H1 (cell line): ENCODE measurements at regions not wholly inside any gene's neighbourhood (a gene's known extent, or its start where the extent isn't known, plus 50 kb on each side); places are given as distances from the start of the nearest gene placed in this dataset.

Experiments
- CTCF ChIA-PET: fragments of 300-600 bp; sonication (Branson Sonifier 250); formaldehyde crosslinking; loops from one replicate; lab custom pipeline; 2021; ENCODE audit not compliant: partially characterized antibody; lab: Charles Lee
- POLR2A ChIA-PET: fragments of 300-600 bp; sonication (Branson Sonifier 250); formaldehyde crosslinking; loops from one replicate; lab custom pipeline; 2021; ENCODE audit warnings: inconsistent platforms; ENCODE audit not compliant: partially characterized antibody; lab: Charles Lee
- DNase-seq, 2 experiments: peaks; one replicate each; pipeline versions ENCODE4 v3.0.0 to v3.0.0-alpha.2; 2010 to 2022; ENCODE audit warnings: low spot score in 2 of 2, low read depth in 1 of 2, mixed read lengths in 1 of 2
- FAIRE-seq: peaks from 2 replicates; lab custom pipeline; 2011; peaks lifted over from hg19 to GRCh38; lab: Jason Lieb, UNC
- H2AFZ ChIP-seq: 2 replicates; pipeline ENCODE4 v1.8.1; 2012; ENCODE audit warnings: low read length, inconsistent platforms
- H2AK5ac ChIP-seq: 2 replicates; pipeline ENCODE4 v1.6.1; 2013; ENCODE audit warnings: low read depth, low read length
- H2BK120ac ChIP-seq: replicated peaks from 2 replicates; pipeline ENCODE3; 2013; ENCODE audit warnings: low read depth, low read length, inconsistent platforms
- H2BK12ac ChIP-seq: 2 replicates; pipeline ENCODE4 v1.6.1; 2013; ENCODE audit warnings: low read depth, low read length
- H2BK15ac ChIP-seq: 2 replicates; pipeline ENCODE4 v1.6.1; 2013; ENCODE audit warnings: low read length
- H2BK20ac ChIP-seq: 2 replicates; pipeline ENCODE4 v1.6.1; 2013; ENCODE audit warnings: low read length
- H2BK5ac ChIP-seq: 2 replicates; pipeline ENCODE4 v1.6.1; 2013; ENCODE audit warnings: low read depth, low read length
- H3K14ac ChIP-seq: 2 replicates; pipeline ENCODE4 v1.6.1; 2013; ENCODE audit warnings: inconsistent platforms; ENCODE audit not compliant: insufficient read length
- H3K18ac ChIP-seq: 2 replicates; pipeline ENCODE4 v1.6.1; 2013; ENCODE audit warnings: low read length; ENCODE audit errors: extremely low read depth
- H3K23ac ChIP-seq: 2 replicates; pipeline ENCODE4 v1.6.1; 2013; ENCODE audit warnings: inconsistent platforms; ENCODE audit not compliant: insufficient read length
- H3K23me2 ChIP-seq: 2 replicates; pipeline ENCODE4 v1.6.1; 2013; ENCODE audit warnings: low read depth, low read length
- H3K27ac ChIP-seq: 2 replicates; pipeline ENCODE4 v1.6.1; 2011; ENCODE audit warnings: low read depth, low read length, inconsistent platforms
- H3K27me3 ChIP-seq, 4 experiments: replicated peaks in 1 of 4; 1 replicate in 1 of 4; 2 replicates in 3 of 4; pipeline versions ENCODE4 v1.6.1 to v1.8.1; 2011 to 2013; ENCODE audit warnings: low read length in 3 of 4, mild to moderate bottlenecking in 3 of 4, inconsistent platforms in 2 of 4, mixed read lengths in 2 of 4, moderate library complexity in 1 of 4; ENCODE audit not compliant: control insufficient read depth in 3 of 4, insufficient read depth in 3 of 4; ENCODE audit errors: extremely low read depth in 1 of 4
- H3K36me3 ChIP-seq, 4 experiments: 2 replicates each; pipeline versions ENCODE4 v1.6.1 to v1.8.1; 2011 to 2013; ENCODE audit warnings: mild to moderate bottlenecking in 4 of 4, low read length in 3 of 4, moderate library complexity in 2 of 4, control low read depth in 1 of 4, inconsistent platforms in 1 of 4; ENCODE audit not compliant: insufficient read depth in 4 of 4, control insufficient read depth in 2 of 4
- H3K4ac ChIP-seq: replicated peaks from 2 replicates; pipeline ENCODE3; 2013; ENCODE audit warnings: low read length, low read depth, mixed read lengths, inconsistent platforms; ENCODE audit not compliant: insufficient read length
- H3K4me1 ChIP-seq, 4 experiments: replicated peaks in 1 of 4; 1 replicate in 1 of 4; 2 replicates in 3 of 4; pipeline versions ENCODE4 v1.6.1 to v1.8.1; 2011 to 2013; ENCODE audit warnings: low read length in 3 of 4, inconsistent platforms in 2 of 4, mixed read lengths in 1 of 4; ENCODE audit not compliant: insufficient read depth in 4 of 4, control insufficient read depth in 3 of 4
- H3K4me2 ChIP-seq, 2 experiments: 2 replicates each; pipeline versions ENCODE4 v1.6.1 to v1.8.1; 2011 to 2013; ENCODE audit warnings: low read depth in 2 of 2, low read length in 2 of 2, control low read depth in 1 of 2, inconsistent platforms in 1 of 2, mild to moderate bottlenecking in 1 of 2; ENCODE audit not compliant: insufficient read depth in 1 of 2
- H3K4me3 ChIP-seq, 4 experiments: fragments of 200-600, 300-600 bp in 1 of 4; sonication (generic), shearing (Covaris generic), sonication (Bioruptor Twin) in 1 of 4; 2 replicates each; pipeline versions ENCODE4 v1.5.1 to v1.8.1; 2011 to 2016; ENCODE audit warnings: low read length in 4 of 4, low read depth in 3 of 4, control low read depth in 2 of 4, inconsistent platforms in 2 of 4, mild to moderate bottlenecking in 2 of 4, mixed read lengths in 1 of 4, moderate library complexity in 1 of 4; ENCODE audit not compliant: insufficient read depth in 2 of 4; ENCODE audit errors: extremely low read depth in 1 of 4
- H3K56ac ChIP-seq: replicated peaks from 2 replicates; pipeline ENCODE3; 2013; ENCODE audit warnings: low read depth, mild to moderate bottlenecking, mixed read lengths, low read length, inconsistent platforms; ENCODE audit not compliant: insufficient read length
- H3K79me1 ChIP-seq: 2 replicates; pipeline ENCODE4 v1.6.1; 2013; ENCODE audit warnings: low read depth, low read length, control low read depth
- H3K79me2 ChIP-seq, 2 experiments: 2 replicates each; pipeline versions ENCODE4 v1.6.1 to v1.8.1; 2012 to 2013; ENCODE audit warnings: low read length in 2 of 2, mild to moderate bottlenecking in 2 of 2, inconsistent platforms in 1 of 2; ENCODE audit not compliant: insufficient read depth in 2 of 2, control insufficient read depth in 1 of 2
- H3K9ac ChIP-seq, 4 experiments: replicated peaks in 1 of 4; 1 replicate in 1 of 4; 2 replicates in 3 of 4; pipeline versions ENCODE4 v1.6.1 to v1.8.1; 2011 to 2013; ENCODE audit warnings: low read depth in 3 of 4, low read length in 3 of 4, control low read depth in 2 of 4, mild to moderate bottlenecking in 2 of 4, moderate library complexity in 2 of 4, inconsistent platforms in 1 of 4; ENCODE audit errors: extremely low read depth in 1 of 4
- H3K9me3 ChIP-seq, 2 experiments: 2 replicates each; pipeline versions ENCODE4 v1.6.1 to v1.8.1; 2012 to 2013; ENCODE audit warnings: mild to moderate bottlenecking in 2 of 2, moderate library complexity in 2 of 2, control low read depth in 1 of 2, inconsistent platforms in 1 of 2, low read depth in 1 of 2, low read length in 1 of 2, mixed read lengths in 1 of 2; ENCODE audit not compliant: insufficient read depth in 2 of 2
- H4K20me1 ChIP-seq, 2 experiments: replicated peaks in 1 of 2; 2 replicates each; pipeline versions ENCODE3 to v1.8.1; 2011 to 2013; ENCODE audit warnings: inconsistent platforms in 2 of 2, low read length in 2 of 2, mild to moderate bottlenecking in 1 of 2; ENCODE audit not compliant: insufficient read depth in 2 of 2, control insufficient read depth in 1 of 2
- H4K5ac ChIP-seq: 2 replicates; pipeline ENCODE4 v1.6.1; 2013; ENCODE audit warnings: low read length, low read depth, mixed read lengths, inconsistent platforms; ENCODE audit not compliant: insufficient read length
- H4K8ac ChIP-seq: 2 replicates; pipeline ENCODE4 v1.8.0; 2013; ENCODE audit warnings: mild to moderate bottlenecking, moderate library complexity, low read length, inconsistent platforms; ENCODE audit not compliant: insufficient read depth; ENCODE audit errors: extremely low read depth
- H4K91ac ChIP-seq: replicated peaks from 2 replicates; pipeline ENCODE3; 2013; ENCODE audit warnings: low read length, mixed read lengths, inconsistent platforms; ENCODE audit not compliant: insufficient read length
- BCL11A ChIP-seq, 2 experiments: IDR thresholded peaks; one replicate each; pipeline ENCODE4 v1.6.1; 2011; ENCODE audit warnings: low read depth in 2 of 2, low read length in 2 of 2, mild to moderate bottlenecking in 2 of 2
- CHD2 ChIP-seq: IDR thresholded peaks from 2 replicates; pipeline ENCODE4 v1.6.1; 2012; ENCODE audit warnings: low read length, improper control_type of control experiment
- CREB1 ChIP-seq: IDR thresholded peaks from 2 replicates; pipeline ENCODE4 v1.6.1; 2012; ENCODE audit warnings: inconsistent platforms
- KDM1A ChIP-seq: fragments of 200-600, 300-600 bp; sonication (generic); IDR thresholded peaks from 2 replicates; pipeline ENCODE4 v1.7.1; 2016; ENCODE audit warnings: mild to moderate bottlenecking, low read length, borderline replicate concordance
- KDM5A ChIP-seq: fragments of 200-600 bp; IDR thresholded peaks from 2 replicates; pipeline ENCODE4 v1.7.1; 2012; ENCODE audit warnings: mild to moderate bottlenecking, low read length, inconsistent platforms, mixed read lengths
- NANOG ChIP-seq: IDR thresholded peaks from 2 replicates; pipeline ENCODE4 v1.6.1; 2011; ENCODE audit warnings: low read length, low read depth, mild to moderate bottlenecking, inconsistent platforms; ENCODE audit not compliant: insufficient read depth, poor library complexity, severe bottlenecking
- POLR2AphosphoS5 ChIP-seq: IDR thresholded peaks from 2 replicates; pipeline ENCODE4 v1.6.1; 2011; ENCODE audit warnings: low read depth, low read length
- RNF2 ChIP-seq: fragments of 200-900, 300-1000 bp; sonication (generic); IDR thresholded peaks from 2 replicates; pipeline ENCODE4 v1.7.1; 2016; ENCODE audit warnings: borderline replicate concordance, low read depth, mild to moderate bottlenecking, antibody characterized with exemption, low read length; ENCODE audit not compliant: poor library complexity, severe bottlenecking; ENCODE audit errors: missing control alignments
- SRF ChIP-seq: IDR thresholded peaks from 2 replicates; pipeline ENCODE4 v1.6.1; 2011; ENCODE audit warnings: mild to moderate bottlenecking, low read depth, low read length, moderate library complexity
- WGBS, 2 experiments: shearing (Covaris generic) in 1 of 2; methylation state at CpG; one replicate each; pipeline versions ENCODE4 v1.1.6 to v1.1.7; 2013 to 2015; ENCODE audit warnings: low lambda C conversion rate in 2 of 2, mixed read lengths in 2 of 2, inconsistent platforms in 1 of 2, low coverage in 1 of 2, missing lambda C conversion rate in 1 of 2; ENCODE audit not compliant: insufficient replicate concordance in 2 of 2, insufficient coverage in 1 of 2, insufficient read length in 1 of 2; ENCODE audit errors: extremely low coverage in 1 of 2, missing lambda C conversion rate in 1 of 2; 5-methylcytosine and 5-hydroxymethylcytosine counted together
- TF ChIP-seq, protein P1 (sequence below): IDR thresholded peaks from 2 replicates; pipeline ENCODE4 v1.6.1; 2011; ENCODE audit warnings: low read depth, mild to moderate bottlenecking, low read length; ENCODE audit not compliant: insufficient read depth

GRCh38 chr16:14331020-14331419 is 259.9 kb downstream of the MRTFB start:
- ChIA-PET CTCF (interaction anchor here (0.6 kb wide), 1 partner anchor 161 kb away, joined by 4 read pairs; no protein-coding TSS in a partner anchor), POLR2A (interaction anchor here (1.1 kb wide), 1 partner anchor 30 kb away, joined by 4 read pairs; no protein-coding TSS in a partner anchor)
- H2BK20ac ChIP-seq, result no peak overlapping the region
- no peak overlapping the region for H2BK5ac ChIP-seq
- no peak overlapping the region for H3K56ac ChIP-seq
- H2BK120ac ChIP-seq, result no peak overlapping the region
- H4K5ac ChIP-seq, result no peak overlapping the region
- no peak overlapping the region for H3K4me3 ChIP-seq
- no peak overlapping the region for H4K8ac ChIP-seq
- H2AFZ ChIP-seq, result no peak overlapping the region
- TF ChIP-seq, protein P1, sequence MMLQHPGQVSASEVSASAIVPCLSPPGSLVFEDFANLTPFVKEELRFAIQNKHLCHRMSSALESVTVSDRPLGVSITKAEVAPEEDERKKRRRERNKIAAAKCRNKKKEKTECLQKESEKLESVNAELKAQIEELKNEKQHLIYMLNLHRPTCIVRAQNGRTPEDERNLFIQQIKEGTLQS, result no peak
- TF ChIP-seq KDM5A (no peak), CHD2 (no peak), SRF (no peak), BCL11A (IDR thresholded peaks at IDR 0.05; ENCODE audit: low read depth in 2 of 2, low read length in 2 of 2) (no peak), NANOG (no peak), RNF2 (no peak), POLR2AphosphoS5 (no peak), KDM1A (no peak), CREB1 (no peak)
- H3K79me2 ChIP-seq, result no peaks in the 10 kb centered on the region
- H2AK5ac ChIP-seq, result no peak overlapping the region
- FAIRE-seq (no peak), DNase-seq (no peak)
- WGBS, 2 experiments, result 96% methylated on average over 2 of the region's 2 CpGs; no CpG with 5 or more reads in 1 of the 2 experiments
- H4K20me1 ChIP-seq, result peaks cover 0 to 2% of the 10 kb centered on the region in 2 experiments
- H3K18ac ChIP-seq, result no peak overlapping the region
- H3K23ac ChIP-seq, result no peak overlapping the region
- H2BK15ac ChIP-seq, result no peak overlapping the region
- no peak overlapping the region for H2BK12ac ChIP-seq
- H3K4me1 ChIP-seq, result no peaks in the 10 kb centered on the region
- H3K4ac ChIP-seq, result no peak overlapping the region
- no peak overlapping the region for H3K14ac ChIP-seq
- H3K9ac ChIP-seq, result no peak overlapping the region
- H3K9me3 ChIP-seq, result no peaks in the 10 kb centered on the region; a peak in 2 of 4 replicates
- H3K36me3 ChIP-seq, result peaks cover 0 to 10% (median 4%) of the 10 kb centered on the region in 4 experiments; a peak in 4 of 8 replicates
- no peaks in the 10 kb centered on the region for H3K79me1 ChIP-seq
- H3K23me2 ChIP-seq, result no peaks in the 10 kb centered on the region
- H4K91ac ChIP-seq, result no peak overlapping the region
- no peak overlapping the region for H3K27ac ChIP-seq
- H3K4me2 ChIP-seq, result no peak overlapping the region
- H3K27me3 ChIP-seq, result no peaks in the 10 kb centered on the region
